Panc1 (cell line): ENCODE measurements at regions not wholly inside any gene's neighbourhood (a gene's known extent, or its start where the extent isn't known, plus 50 kb on each side); places are given as distances from the start of the nearest gene placed in this dataset.

Source experiments
- CTCF ChIP-seq: fragments of 450-650 bp; IDR thresholded peaks from 2 replicates; pipeline ENCODE4 v1.5.1; 2017; ENCODE audit warnings: mild to moderate bottlenecking
- POLR2AphosphoS5 ChIP-seq: IDR thresholded peaks from 2 replicates; pipeline ENCODE4 v1.6.1; 2012; ENCODE audit warnings: mild to moderate bottlenecking, low read depth, low read length, moderate library complexity
- REST ChIP-seq, 2 experiments: IDR thresholded peaks; 2 replicates each; pipeline ENCODE4 v1.6.1; 2011 to 2012; ENCODE audit warnings: low read depth in 2 of 2, control low read depth in 1 of 2, low read length in 1 of 2, mild to moderate bottlenecking in 1 of 2, moderate library complexity in 1 of 2; ENCODE audit not compliant: insufficient read depth in 1 of 2
- TCF7L2 ChIP-seq: IDR thresholded peaks from 2 replicates; pipeline ENCODE4 v1.6.1; 2011; ENCODE audit warnings: mild to moderate bottlenecking, low read depth, low read length, inconsistent platforms

- TF ChIP-seq REST (IDR thresholded peaks at IDR 0.05; ENCODE audit: insufficient read depth in 1 of 2, low read depth in 2 of 2, low read length in 1 of 2), result no peak
- no peak for TF ChIP-seq CTCF
- TF ChIP-seq POLR2AphosphoS5, result no peak
- no peak for TF ChIP-seq TCF7L2
Measured at GRCh38 chr1:215003686-215004085, 78.9 kb upstream of the KCNK2 start.
